CD14-positive monocyte (primary cell): ENCODE measurements at regions not wholly inside any gene's neighbourhood (a gene's known extent, or its start where the extent isn't known, plus 50 kb on each side); places are given as distances from the start of the nearest gene placed in this dataset.

ENCODE experiments used
- DNase-seq, 3 donors: peaks; one replicate each; pipeline ENCODE4 v3.0.0-alpha.2; 2011 to 2022
- H2AFZ ChIP-seq: 2 replicates; pipeline ENCODE4 v1.6.0; 2012; ENCODE audit warnings: mild to moderate bottlenecking, low read depth, low read length, inconsistent platforms; ENCODE audit not compliant: insufficient read depth, poor library complexity, severe bottlenecking
- H3K27ac ChIP-seq, 2 donors: 1 replicate in 1 of 2; 2 replicates in 1 of 2; pipeline ENCODE4 v1.5.1; 2012 to 2013; ENCODE audit warnings: low read length in 2 of 2, control low read depth in 1 of 2, inconsistent platforms in 1 of 2, low read depth in 1 of 2, mild to moderate bottlenecking in 1 of 2
- H3K27me3 ChIP-seq, 2 donors: one replicate each; pipeline versions ENCODE4 v1.6.0 to v1.6.1; 2011 to 2013; ENCODE audit warnings: low read length in 2 of 2; ENCODE audit not compliant: control insufficient read depth in 2 of 2, insufficient read depth in 2 of 2
- H3K36me3 ChIP-seq, 2 donors: replicated peaks in 1 of 2; 1 replicate in 1 of 2; 2 replicates in 1 of 2; pipeline versions ENCODE4 v1.5.1 to v1.6.1; 2012 to 2013; ENCODE audit warnings: low read length in 2 of 2, control low read depth in 1 of 2, inconsistent platforms in 1 of 2, mild to moderate bottlenecking in 1 of 2; ENCODE audit not compliant: insufficient read depth in 2 of 2, control insufficient read depth in 1 of 2
- H3K4me1 ChIP-seq, 2 donors: 1 replicate in 1 of 2; 2 replicates in 1 of 2; pipeline versions ENCODE4 v1.5.1 to v1.6.1; 2012 to 2013; ENCODE audit warnings: low read length in 2 of 2, control low read depth in 1 of 2, inconsistent platforms in 1 of 2, mild to moderate bottlenecking in 1 of 2, moderate library complexity in 1 of 2; ENCODE audit not compliant: insufficient read depth in 2 of 2, control insufficient read depth in 1 of 2
- H3K4me2 ChIP-seq: replicated peaks from 2 replicates; pipeline ENCODE3; 2012; ENCODE audit warnings: low read length, moderate library complexity, mild to moderate bottlenecking; ENCODE audit not compliant: poor library complexity, severe bottlenecking; ENCODE audit errors: extremely low read depth
- H3K4me3 ChIP-seq, 3 experiments: fragments of 200-600 bp in 1 of 3; sonication (generic) in 1 of 3; replicated peaks in 1 of 3; 1 replicate in 2 of 3; 2 replicates in 1 of 3; pipeline ENCODE4 v1.5.1; 2011 to 2013; ENCODE audit warnings: low read length in 3 of 3, mild to moderate bottlenecking in 3 of 3, control low read depth in 2 of 3, low read depth in 2 of 3, inconsistent platforms in 1 of 3, moderate library complexity in 1 of 3
- H3K79me2 ChIP-seq: 2 replicates; pipeline ENCODE4 v1.6.0; 2012; ENCODE audit warnings: mild to moderate bottlenecking, control low read depth, inconsistent platforms, low read length, moderate library complexity; ENCODE audit not compliant: insufficient read depth
- H3K9ac ChIP-seq: 2 replicates; pipeline ENCODE4 v1.6.0; 2017; ENCODE audit warnings: low read length, mild to moderate bottlenecking; ENCODE audit not compliant: insufficient read depth, poor library complexity, severe bottlenecking
- H3K9me3 ChIP-seq, 2 donors: replicated peaks in 1 of 2; 1 replicate in 1 of 2; 2 replicates in 1 of 2; pipeline versions ENCODE4 v1.5.1 to v1.6.1; 2012 to 2013; ENCODE audit warnings: low read length in 2 of 2, control low read depth in 1 of 2; ENCODE audit not compliant: control insufficient read depth in 1 of 2, insufficient read depth in 1 of 2
- H4K20me1 ChIP-seq: 2 replicates; pipeline ENCODE4 v1.6.0; 2012; ENCODE audit warnings: mild to moderate bottlenecking, low read length, control low read depth, moderate library complexity; ENCODE audit not compliant: insufficient read depth
- H3K27ac Mint-ChIP-seq, 7 donors: one replicate each; pipeline ENCODE4 v1.8.0; 2020; ENCODE audit warnings: mild to moderate bottlenecking in 7 of 7, mixed read lengths in 7 of 7, moderate library complexity in 6 of 7, inconsistent platforms in 2 of 7
- H3K27me3 Mint-ChIP-seq, 3 donors: one replicate each; pipeline ENCODE4 v1.8.0; 2021 to 2022; ENCODE audit warnings: low read depth in 3 of 3, mild to moderate bottlenecking in 3 of 3, mixed read lengths in 3 of 3, moderate library complexity in 3 of 3, inconsistent platforms in 1 of 3
- H3K36me3 Mint-ChIP-seq, 2 donors: one replicate each; pipeline ENCODE4 v1.8.0; 2020; ENCODE audit warnings: mixed read lengths in 2 of 2, inconsistent platforms in 1 of 2, mild to moderate bottlenecking in 1 of 2
- H3K4me1 Mint-ChIP-seq: one replicate; pipeline ENCODE4 v1.8.0; 2020; ENCODE audit warnings: mild to moderate bottlenecking, mixed read lengths
- H3K4me3 Mint-ChIP-seq, 2 donors: one replicate each; pipeline ENCODE4 v1.8.0; 2020; ENCODE audit warnings: mild to moderate bottlenecking in 2 of 2, mixed read lengths in 2 of 2, moderate library complexity in 1 of 2
- H3K9me3 Mint-ChIP-seq, 7 donors: one replicate each; pipeline ENCODE4 v1.8.0; 2020 to 2022; ENCODE audit warnings: mixed read lengths in 7 of 7, mild to moderate bottlenecking in 6 of 7, moderate library complexity in 6 of 7, inconsistent platforms in 2 of 7
- CTCF ChIP-seq: fragments of 200-600 bp; IDR thresholded peaks from one replicate; pipeline ENCODE4 v1.8.0; 2022; ENCODE audit warnings: antibody characterized with exemption, mild to moderate bottlenecking
- WGBS: methylation state at CpG from one replicate; pipeline ENCODE4 v1.1.5; 2013; ENCODE audit warnings: missing lambda C conversion rate; ENCODE audit not compliant: insufficient coverage; 5-methylcytosine and 5-hydroxymethylcytosine counted together
- intact Hi-C, 2 donors: fragments of 100-400 bp; cut with micrococcal nuclease; formaldehyde crosslinking; loops; one replicate each; pipeline versions ENCODE4 v1.15.0 to v1.15.1; 2023

- DNase-seq = no peak
- Mint-ChIP-seq H3K9me3 (peaks cover 0 to 6% (median 0%) of the 10 kb centered on the region in 7 donors), H3K4me1 (no peaks in the 10 kb centered on the region), H3K36me3 (no peaks in the 10 kb centered on the region), H3K27me3 (peaks cover 0 to 4% (median 2%) of the 10 kb centered on the region in 3 donors), H3K4me3 (no peak overlapping the region), H3K27ac (no peak overlapping the region)
- no peaks in the 10 kb centered on the region for H3K27me3 ChIP-seq
- TF ChIP-seq CTCF = no peak
- intact Hi-C loops = no loop called here
- H2AFZ ChIP-seq = no peak overlapping the region
- H3K4me1 ChIP-seq = no peaks in the 10 kb centered on the region
- WGBS = 93% methylated on average over 2 of the region's 4 CpGs
- no peaks in the 10 kb centered on the region for H4K20me1 ChIP-seq
- no peak overlapping the region for H3K27ac ChIP-seq
- H3K9ac ChIP-seq = no peak overlapping the region
- H3K36me3 ChIP-seq = no peaks in the 10 kb centered on the region
- H3K79me2 ChIP-seq = no peaks in the 10 kb centered on the region
- no peak overlapping the region for H3K4me2 ChIP-seq
- H3K4me3 ChIP-seq = no peak overlapping the region
- no peaks in the 10 kb centered on the region for H3K9me3 ChIP-seq
Measured at GRCh38 chr16:73915935-73916334, 380.7 kb upstream of the PSMD7 start.

- H3K27me3 Mint-ChIP-seq = peaks cover 0 to 4% (median 2%) of the 10 kb centered on the region in 3 donors
- Histone ChIP-seq H3K36me3 (no peaks in the 10 kb centered on the region), H4K20me1 (no peaks in the 10 kb centered on the region), H3K4me1 (no peaks in the 10 kb centered on the region), H3K9me3 (no peaks in the 10 kb centered on the region), H3K4me3 (no peak overlapping the region), H3K4me2 (no peak overlapping the region), H3K27me3 (no peaks in the 10 kb centered on the region), H3K79me2 (no peaks in the 10 kb centered on the region), H3K9ac (no peak overlapping the region), H2AFZ (no peak overlapping the region), H3K27ac (no peak overlapping the region)
- intact Hi-C loops = no loop called here
- H3K36me3 Mint-ChIP-seq = no peaks in the 10 kb centered on the region
- H3K4me1 Mint-ChIP-seq = no peaks in the 10 kb centered on the region
- no peak overlapping the region for H3K4me3 Mint-ChIP-seq
- no peak for TF ChIP-seq CTCF
- no peak overlapping the region for H3K27ac Mint-ChIP-seq
- peaks cover 0 to 2% (median 0%) of the 10 kb centered on the region in 7 donors for H3K9me3 Mint-ChIP-seq
- no peak for DNase-seq
- WGBS = 33% methylated on average over 1 of the region's 5 CpGs
Measured at GRCh38 chr16:73915140-73915539, 381.5 kb upstream of the PSMD7 start.
